ENCODE measurements at regions not wholly inside any gene's neighbourhood (a gene's known extent, or its start where the extent isn't known, plus 50 kb on each side); places are given as distances from the start of the nearest gene placed in this dataset.

DNA sequence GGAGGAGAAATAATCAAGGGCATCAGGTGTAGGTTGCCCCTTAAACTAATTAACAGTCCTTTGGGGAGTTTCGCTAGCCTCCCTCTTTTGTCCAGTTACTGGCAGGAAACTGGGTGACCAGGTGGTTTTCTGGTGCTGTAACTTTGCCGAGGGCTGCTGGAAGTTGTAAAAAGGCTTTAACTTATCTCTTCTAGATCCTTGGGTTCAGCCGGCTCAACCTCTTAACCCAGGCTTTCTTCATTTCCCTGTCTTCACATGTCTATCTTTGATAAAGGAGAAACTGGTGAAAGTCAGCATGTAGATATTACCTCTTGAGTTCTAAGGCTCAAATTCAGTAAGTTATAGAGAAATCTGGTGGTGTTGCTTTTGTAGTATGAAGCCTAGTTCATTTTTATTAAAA lies 289.7 kb upstream of the NRIP1 start:
- H3K4me3 ChIP-seq: no peak overlapping the region
- ATAC-seq (no peak), DNase-seq (ENCODE audit: extremely low read depth in 1 of 4, low spot score in 3 of 4) (peak in 1 of 4 experiments; percentile 12), FAIRE-seq (no peak)
- POLR2A ChIA-PET: no interaction called here
- H3K9ac ChIP-seq (ENCODE audit: insufficient read depth in 1 of 2, low read depth in 2 of 2, low read length in 2 of 2): no peak overlapping the region
- H3K36me3 ChIP-seq (ENCODE audit: control insufficient read depth, insufficient read depth, low read length): no peaks in the 10 kb centered on the region
- H3K27ac ChIP-seq (ENCODE audit: extremely low read depth, low read depth, low read length): no peak overlapping the region
- no peaks in the 10 kb centered on the region for H4K20me1 ChIP-seq (replicated peaks; ENCODE audit: control insufficient read depth, insufficient read depth, low read length)
- TF ChIP-seq TSC22D4 (tag; IDR thresholded peaks at IDR 0.05) (no peak), ZKSCAN3 (CRISPR knock-in tag; IDR thresholded peaks at IDR 0.05) (no peak), BHLHE40 (IDR thresholded peaks at IDR 0.05; ENCODE audit: low read length) (no peak), KAT2B (IDR thresholded peaks at IDR 0.05; ENCODE audit: low read depth, low read length) (no peak), DNMT1 (IDR thresholded peaks at IDR 0.05) (no peak), RBM17 (IDR thresholded peaks at IDR 0.05; ENCODE audit: borderline replicate concordance, low read depth, low read length) (no peak), RBM39 (optimal IDR thresholded peaks at IDR 0.05; ENCODE audit: low read depth, low read length) (no peak), HLTF (IDR thresholded peaks at IDR 0.05) (no peak)
- TF ChIP-seq, protein P1, sequence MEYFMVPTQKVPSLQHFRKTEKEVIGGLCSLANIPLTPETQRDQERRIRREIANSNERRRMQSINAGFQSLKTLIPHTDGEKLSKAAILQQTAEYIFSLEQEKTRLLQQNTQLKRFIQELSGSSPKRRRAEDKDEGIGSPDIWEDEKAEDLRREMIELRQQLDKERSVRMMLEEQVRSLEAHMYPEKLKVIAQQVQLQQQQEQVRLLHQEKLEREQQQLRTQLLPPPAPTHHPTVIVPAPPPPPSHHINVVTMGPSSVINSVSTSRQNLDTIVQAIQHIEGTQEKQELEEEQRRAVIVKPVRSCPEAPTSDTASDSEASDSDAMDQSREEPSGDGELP (CRISPR knock-in tag; IDR thresholded peaks at IDR 0.05; ENCODE audit: borderline replicate concordance): no peak
- TF ChIP-seq, protein P2, sequence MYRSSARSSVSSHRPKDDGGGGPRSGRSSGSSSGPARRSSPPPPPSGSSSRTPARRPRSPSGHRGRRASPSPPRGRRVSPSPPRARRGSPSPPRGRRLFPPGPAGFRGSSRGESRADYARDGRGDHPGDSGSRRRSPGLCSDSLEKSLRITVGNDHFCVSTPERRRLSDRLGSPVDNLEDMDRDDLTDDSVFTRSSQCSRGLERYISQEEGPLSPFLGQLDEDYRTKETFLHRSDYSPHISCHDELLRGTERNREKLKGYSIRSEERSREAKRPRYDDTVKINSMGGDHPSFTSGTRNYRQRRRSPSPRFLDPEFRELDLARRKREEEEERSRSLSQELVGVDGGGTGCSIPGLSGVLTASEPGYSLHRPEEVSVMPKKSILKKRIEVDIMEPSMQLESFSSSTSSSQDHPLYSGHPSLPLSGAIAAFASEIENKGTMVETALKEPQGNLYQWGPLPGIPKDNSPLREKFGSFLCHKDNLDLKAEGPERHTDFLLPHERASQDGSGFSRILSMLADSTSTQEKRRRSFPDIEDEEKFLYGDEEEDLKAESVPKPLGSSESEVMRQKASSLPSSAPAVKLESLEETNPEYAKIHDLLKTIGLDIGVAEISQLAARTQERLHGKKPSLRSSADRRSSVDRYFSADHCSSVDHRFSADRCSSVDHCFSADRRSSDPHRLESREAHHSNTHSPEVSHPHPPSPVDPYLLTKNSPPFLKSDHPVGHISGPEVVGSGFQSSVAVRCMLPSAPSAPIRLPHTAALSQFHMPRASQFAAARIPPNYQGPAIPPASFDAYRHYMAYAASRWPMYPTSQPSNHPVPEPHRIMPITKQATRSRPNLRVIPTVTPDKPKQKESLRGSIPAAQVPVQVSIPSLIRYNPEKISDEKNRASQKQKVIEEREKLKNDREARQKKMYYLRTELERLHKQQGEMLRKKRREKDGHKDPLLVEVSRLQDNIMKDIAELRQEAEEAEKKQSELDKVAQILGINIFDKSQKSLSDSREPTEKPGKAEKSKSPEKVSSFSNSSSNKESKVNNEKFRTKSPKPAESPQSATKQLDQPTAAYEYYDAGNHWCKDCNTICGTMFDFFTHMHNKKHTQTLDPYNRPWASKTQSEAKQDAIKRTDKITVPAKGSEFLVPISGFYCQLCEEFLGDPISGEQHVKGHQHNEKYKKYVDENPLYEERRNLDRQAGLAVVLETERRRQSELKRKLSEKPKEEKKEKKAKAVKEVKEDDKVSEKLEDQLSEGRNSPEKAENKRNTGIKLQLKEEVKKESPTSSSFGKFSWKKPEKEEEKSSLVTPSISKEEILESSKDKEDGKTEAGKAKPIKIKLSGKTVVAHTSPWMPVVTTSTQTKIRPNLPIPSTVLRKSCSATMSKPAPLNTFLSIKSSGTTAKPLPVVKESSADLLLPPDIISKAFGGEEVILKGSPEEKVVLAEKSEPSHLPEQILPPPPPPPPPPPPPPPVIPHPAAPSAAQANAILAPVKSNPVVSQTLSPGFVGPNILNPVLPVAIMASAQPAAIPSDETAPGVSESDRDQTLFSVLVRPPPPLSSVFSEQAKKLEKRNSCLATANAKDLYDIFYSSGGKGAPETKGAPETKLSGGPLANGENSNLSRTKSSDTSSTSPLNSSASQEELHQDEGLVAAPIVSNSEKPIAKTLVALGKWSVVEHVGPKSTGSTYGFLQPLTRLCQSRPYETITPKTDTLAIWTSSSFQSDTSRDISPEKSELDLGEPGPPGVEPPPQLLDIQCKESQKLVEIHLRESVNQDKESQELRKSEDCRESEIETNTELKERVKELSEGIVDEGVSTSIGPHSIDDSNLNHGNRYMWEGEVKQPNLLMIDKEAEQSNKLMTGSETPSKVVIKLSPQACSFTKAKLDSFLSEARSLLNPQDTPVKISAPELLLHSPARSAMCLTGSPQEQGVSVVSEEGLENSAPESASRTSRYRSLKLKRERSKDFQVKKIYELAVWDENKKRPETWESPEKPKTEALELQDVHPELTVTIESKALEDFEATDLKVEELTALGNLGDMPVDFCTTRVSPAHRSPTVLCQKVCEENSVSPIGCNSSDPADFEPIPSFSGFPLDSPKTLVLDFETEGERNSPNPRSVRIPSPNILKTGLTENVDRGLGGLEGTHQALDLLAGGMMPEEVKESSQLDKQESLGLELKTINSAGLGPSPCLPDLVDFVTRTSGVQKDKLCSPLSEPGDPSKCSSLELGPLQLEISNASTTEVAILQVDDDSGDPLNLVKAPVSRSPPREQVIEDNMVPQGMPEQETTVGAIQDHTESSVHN (IDR thresholded peaks at IDR 0.05; ENCODE audit: borderline replicate concordance in 1 of 2, low read depth in 1 of 2): no peak
- TF ChIP-seq, protein P3, sequence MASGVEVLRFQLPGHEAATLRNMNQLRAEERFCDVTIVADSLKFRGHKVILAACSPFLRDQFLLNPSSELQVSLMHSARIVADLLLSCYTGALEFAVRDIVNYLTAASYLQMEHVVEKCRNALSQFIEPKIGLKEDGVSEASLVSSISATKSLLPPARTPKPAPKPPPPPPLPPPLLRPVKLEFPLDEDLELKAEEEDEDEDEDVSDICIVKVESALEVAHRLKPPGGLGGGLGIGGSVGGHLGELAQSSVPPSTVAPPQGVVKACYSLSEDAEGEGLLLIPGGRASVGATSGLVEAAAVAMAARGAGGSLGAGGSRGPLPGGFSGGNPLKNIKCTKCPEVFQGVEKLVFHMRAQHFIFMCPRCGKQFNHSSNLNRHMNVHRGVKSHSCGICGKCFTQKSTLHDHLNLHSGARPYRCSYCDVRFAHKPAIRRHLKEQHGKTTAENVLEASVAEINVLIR (CRISPR knock-in tag; IDR thresholded peaks at IDR 0.05): no peak
- TF ChIP-seq, protein P4, sequence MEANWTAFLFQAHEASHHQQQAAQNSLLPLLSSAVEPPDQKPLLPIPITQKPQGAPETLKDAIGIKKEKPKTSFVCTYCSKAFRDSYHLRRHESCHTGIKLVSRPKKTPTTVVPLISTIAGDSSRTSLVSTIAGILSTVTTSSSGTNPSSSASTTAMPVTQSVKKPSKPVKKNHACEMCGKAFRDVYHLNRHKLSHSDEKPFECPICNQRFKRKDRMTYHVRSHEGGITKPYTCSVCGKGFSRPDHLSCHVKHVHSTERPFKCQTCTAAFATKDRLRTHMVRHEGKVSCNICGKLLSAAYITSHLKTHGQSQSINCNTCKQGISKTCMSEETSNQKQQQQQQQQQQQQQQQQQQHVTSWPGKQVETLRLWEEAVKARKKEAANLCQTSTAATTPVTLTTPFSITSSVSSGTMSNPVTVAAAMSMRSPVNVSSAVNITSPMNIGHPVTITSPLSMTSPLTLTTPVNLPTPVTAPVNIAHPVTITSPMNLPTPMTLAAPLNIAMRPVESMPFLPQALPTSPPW (CRISPR knock-in tag; IDR thresholded peaks at IDR 0.05): no peak
- 0% methylated on average over 3 of the region's 3 CpGs for WGBS (ENCODE audit: insufficient coverage, low coverage, missing lambda C conversion rate)
- BruUV-seq (replicated peaks): no TSS peak
- no peaks in the 10 kb centered on the region for H3K9me3 ChIP-seq (replicated peaks; ENCODE audit: control insufficient read depth, insufficient read depth, low read depth, low read length)
- no peaks in the 10 kb centered on the region for H3K27me3 ChIP-seq (ENCODE audit: control insufficient read depth in 2 of 2, insufficient read depth in 2 of 2, low read length in 2 of 2)
- H3K4me1 ChIP-seq (replicated peaks in 1 of 2; ENCODE audit: control insufficient read depth in 2 of 2, insufficient read depth in 2 of 2, low read length in 2 of 2): no peaks in the 10 kb centered on the region
- CTCF ChIA-PET (ENCODE audit: low intra/inter-chr PET ratio): no interaction called here
- peak overlapping the region; percentile 47; the same call in 1 of the 2 replicates for H2AFZ ChIP-seq (ENCODE audit: low read depth, low read length)
- intact Hi-C loops (cut with micrococcal nuclease): loop anchor here (10.0 kb wide), 1 partner anchor 60 kb away; no protein-coding TSS in a partner anchor
- in situ Hi-C loops (cut with MboI): no loop called here
- H3K4me2 ChIP-seq (ENCODE audit: insufficient read depth, low read length): 0 out of 2 replicates have a peak overlapping the region, but pooled peaks have one; percentile 22
- H3K9me1 ChIP-seq (ENCODE audit: control insufficient read depth, insufficient read depth, low read length): no peaks in the 10 kb centered on the region
- no peaks in the 10 kb centered on the region for H3K79me2 ChIP-seq (ENCODE audit: control insufficient read depth, insufficient read depth, low read length)
